HEK293 (cell line): ENCODE measurements at regions not wholly inside any gene's neighbourhood (a gene's known extent, or its start where the extent isn't known, plus 50 kb on each side); places are given as distances from the start of the nearest gene placed in this dataset.

Experiments used
- YY2 ChIP-seq: fragments of 450-650 bp; formaldehyde crosslinking; IDR thresholded peaks from 2 replicates; pipeline ENCODE4 v1.5.1; 2016; ENCODE audit warnings: missing biosample characterization, missing genetic modification characterization
- ZBTB1 ChIP-seq: fragments of 450-650 bp; formaldehyde crosslinking; IDR thresholded peaks from 2 replicates; pipeline ENCODE4 v1.5.1; 2016; ENCODE audit warnings: missing biosample characterization, missing genetic modification characterization
- ZNF23 ChIP-seq: fragments of 450-650 bp; formaldehyde crosslinking; IDR thresholded peaks from 2 replicates; pipeline ENCODE4 v1.5.1; 2016; ENCODE audit warnings: missing biosample characterization, missing genetic modification characterization, borderline replicate concordance
- TF ChIP-seq, protein P1 (sequence below): fragments of 450-650 bp; formaldehyde crosslinking; IDR thresholded peaks from 2 replicates; pipeline ENCODE4 v1.5.1; 2016; ENCODE audit warnings: missing biosample characterization, missing genetic modification characterization

- TF ChIP-seq ZBTB1 (tag by site-specific recombination) (no peak), YY2 (tag by site-specific recombination) (no peak), ZNF23 (tag by site-specific recombination) (no peak)
- TF ChIP-seq, protein P1, sequence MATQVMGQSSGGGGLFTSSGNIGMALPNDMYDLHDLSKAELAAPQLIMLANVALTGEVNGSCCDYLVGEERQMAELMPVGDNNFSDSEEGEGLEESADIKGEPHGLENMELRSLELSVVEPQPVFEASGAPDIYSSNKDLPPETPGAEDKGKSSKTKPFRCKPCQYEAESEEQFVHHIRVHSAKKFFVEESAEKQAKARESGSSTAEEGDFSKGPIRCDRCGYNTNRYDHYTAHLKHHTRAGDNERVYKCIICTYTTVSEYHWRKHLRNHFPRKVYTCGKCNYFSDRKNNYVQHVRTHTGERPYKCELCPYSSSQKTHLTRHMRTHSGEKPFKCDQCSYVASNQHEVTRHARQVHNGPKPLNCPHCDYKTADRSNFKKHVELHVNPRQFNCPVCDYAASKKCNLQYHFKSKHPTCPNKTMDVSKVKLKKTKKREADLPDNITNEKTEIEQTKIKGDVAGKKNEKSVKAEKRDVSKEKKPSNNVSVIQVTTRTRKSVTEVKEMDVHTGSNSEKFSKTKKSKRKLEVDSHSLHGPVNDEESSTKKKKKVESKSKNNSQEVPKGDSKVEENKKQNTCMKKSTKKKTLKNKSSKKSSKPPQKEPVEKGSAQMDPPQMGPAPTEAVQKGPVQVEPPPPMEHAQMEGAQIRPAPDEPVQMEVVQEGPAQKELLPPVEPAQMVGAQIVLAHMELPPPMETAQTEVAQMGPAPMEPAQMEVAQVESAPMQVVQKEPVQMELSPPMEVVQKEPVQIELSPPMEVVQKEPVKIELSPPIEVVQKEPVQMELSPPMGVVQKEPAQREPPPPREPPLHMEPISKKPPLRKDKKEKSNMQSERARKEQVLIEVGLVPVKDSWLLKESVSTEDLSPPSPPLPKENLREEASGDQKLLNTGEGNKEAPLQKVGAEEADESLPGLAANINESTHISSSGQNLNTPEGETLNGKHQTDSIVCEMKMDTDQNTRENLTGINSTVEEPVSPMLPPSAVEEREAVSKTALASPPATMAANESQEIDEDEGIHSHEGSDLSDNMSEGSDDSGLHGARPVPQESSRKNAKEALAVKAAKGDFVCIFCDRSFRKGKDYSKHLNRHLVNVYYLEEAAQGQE = no peak
Measured at GRCh38 chr4:179145746-179146525, 1703.7 kb upstream of the AGA start.
